GM19372 (cell line): ENCODE measurements at regions not wholly inside any gene's neighbourhood (a gene's known extent, or its start where the extent isn't known, plus 50 kb on each side); places are given as distances from the start of the nearest gene placed in this dataset.

Experiments
- ATAC-seq: cut with Tn5 transposase; IDR thresholded peaks from one replicate; pipeline ENCODE4 v1.9.1; 2021; ENCODE audit warnings: mild to moderate bottlenecking, low read depth, moderate library complexity; ENCODE audit not compliant: unreplicated experiment

- ATAC-seq: no peak
Measured at GRCh38 chr4:35315419-35315818, 928.9 kb downstream of the ARAP2 start.

- ATAC-seq: no peak
Measured at GRCh38 chr4:35325908-35326453, 918.3 kb downstream of the ARAP2 start.

DNA sequence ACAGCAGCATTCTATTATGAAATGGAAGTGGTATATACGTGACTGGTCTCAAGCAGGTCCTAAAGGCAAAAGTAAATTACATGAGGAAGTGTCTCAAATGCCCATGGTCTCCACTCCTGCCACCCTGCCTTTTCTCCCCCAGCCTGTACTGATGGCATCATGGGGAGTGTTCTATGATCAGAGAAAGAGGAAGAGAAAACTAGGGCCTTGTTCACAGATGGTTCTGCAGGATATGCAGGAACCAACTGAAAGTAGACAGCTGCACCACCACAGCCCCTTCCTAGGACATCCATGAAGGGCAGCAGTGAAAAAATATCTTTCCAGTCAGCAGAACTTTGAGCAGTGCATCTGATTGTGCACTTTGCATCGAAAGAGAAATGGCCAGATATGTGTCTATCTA lies 901.5 kb downstream of the ARAP2 start:
- ATAC-seq: no peak

DNA sequence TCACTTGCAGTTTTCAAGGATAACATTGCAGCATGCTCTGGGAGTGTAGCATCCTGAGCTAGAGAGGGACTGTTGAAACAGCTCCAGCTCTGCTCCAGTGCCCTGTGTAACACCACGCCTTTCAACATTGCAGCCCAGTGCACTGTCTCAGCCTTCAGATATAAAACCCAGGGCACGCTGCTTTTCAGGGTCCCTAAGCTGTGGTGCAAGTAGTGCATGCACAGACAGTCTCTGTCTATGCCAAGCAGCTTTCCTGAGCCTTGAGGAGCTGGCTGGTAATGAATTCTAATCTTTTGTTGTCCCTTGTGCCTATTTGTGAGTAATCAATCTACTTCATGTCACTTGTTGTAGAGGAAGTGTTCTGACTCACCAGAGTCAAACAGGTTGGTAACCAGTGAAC lies 897.0 kb downstream of the ARAP2 start:
- no peak for ATAC-seq

DNA sequence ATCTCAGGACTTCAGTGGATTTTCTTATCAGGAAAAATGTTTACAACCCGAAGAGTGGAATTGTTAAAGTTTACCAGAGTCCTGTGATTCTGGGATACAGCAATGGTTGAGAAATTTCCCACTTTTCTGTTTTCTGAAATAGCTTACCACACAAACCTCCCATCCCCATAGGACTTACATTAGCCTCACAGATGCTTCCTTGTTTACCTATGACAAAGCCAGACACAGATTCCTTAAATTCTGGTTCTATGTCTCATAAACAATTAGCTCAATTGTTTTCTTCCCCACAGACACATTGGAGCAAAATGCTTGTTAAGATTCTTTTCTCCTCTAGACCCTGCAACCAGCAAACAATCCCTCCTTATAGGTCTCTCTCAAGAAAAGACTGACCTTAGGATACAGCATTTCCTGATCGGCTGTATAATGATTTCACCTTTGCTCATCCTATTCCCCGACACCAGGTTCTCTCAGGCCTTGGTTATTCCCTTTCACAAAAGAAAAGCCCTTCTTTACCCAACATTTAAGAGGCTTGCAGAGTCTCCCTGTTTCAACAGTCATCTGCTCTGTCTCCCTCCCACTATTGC lies 886.2 kb downstream of the ARAP2 start:
- ATAC-seq: no peak

DNA sequence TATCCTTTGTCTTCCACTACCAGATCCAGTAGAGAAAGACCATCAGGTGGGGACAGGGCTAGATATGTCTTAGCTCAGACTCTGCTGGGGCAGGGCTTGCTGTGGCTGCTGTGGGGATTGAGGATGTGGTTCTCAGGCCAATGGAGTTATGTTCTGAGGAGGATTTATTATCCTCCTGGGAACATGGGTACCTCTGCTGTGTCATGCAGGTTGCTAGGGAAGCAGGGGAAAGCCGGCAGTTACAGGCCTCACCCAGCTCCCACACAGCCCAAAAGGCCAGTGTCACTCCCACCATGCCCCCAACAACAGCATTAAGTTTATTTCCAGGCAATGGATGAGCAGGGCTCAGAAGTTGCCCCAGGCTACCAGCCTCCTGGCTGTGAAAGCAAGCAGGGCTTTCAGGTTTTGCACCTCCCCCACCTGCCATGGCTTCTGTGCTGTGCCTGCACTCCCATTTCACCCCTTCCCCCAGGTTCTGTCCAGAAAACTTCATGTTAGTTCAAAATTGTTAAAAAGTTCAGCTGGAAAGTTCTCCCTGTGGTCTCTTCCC lies 879.9 kb downstream of the ARAP2 start:
- ATAC-seq: no peak

- ATAC-seq: no peak
Measured at GRCh38 chr4:35365186-35365585, 879.1 kb downstream of the ARAP2 start.

GRCh38 chr4:35399912-35400311 lies 844.4 kb downstream of the ARAP2 start:
- no peak for ATAC-seq

DNA sequence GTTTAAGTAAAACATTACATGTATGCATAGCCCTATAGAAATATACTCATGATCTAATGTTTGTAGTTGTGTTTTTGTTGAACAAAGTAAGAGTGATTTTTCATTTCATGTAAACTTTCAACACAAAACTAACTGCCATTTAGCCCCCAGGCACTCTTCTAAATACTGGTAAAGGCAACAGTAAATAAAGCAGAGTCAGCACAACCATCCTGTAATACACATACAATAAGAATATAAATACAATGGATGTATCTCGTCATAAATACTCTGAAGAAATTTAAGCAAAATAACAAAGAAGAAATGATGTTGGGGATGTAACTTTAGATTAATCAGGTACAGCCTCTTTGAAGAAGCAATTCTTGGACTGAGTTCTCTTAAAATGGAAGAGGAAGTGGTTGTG lies 821.2 kb downstream of the ARAP2 start:
- no peak for ATAC-seq

- ATAC-seq: no peak
Measured at GRCh38 chr4:35447474-35447873, 796.8 kb downstream of the ARAP2 start.

GRCh38 chr4:35459045-35459444 lies 785.3 kb downstream of the ARAP2 start:
- ATAC-seq: no peak

GRCh38 chr4:35461931-35462659 lies 782.2 kb downstream of the ARAP2 start:
- ATAC-seq: no peak

DNA sequence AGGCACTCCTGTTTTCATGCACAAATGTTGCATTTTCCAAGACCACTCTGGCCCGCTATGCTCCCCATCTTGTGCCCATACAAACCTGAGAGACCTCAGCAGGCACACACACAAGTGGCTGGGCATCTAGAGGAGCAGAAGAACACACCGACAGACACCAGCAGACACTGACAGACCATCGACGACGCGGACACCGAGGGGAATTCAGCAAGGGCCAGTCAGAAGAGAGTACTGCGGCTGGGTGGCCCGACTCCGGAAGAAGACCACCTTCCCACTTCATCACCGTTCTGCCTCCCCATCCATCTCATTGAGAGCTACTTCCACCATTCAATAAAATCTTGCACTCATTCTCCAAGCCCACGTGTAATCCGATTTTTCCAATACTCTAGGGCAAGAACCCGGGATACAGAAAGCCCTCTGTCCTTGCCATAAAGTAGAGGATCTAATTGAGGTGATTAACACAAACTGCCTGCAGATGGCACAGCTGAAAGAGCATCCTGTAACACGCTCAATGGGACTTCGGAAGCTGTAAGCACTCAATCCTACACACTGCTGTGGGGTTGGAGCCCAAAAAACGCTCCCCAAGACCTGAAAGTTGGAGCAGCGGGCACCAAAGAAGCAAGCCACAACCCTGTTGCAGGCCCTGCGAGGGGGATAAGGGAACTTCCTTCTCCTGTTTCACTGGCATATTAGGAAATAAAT lies 780.9 kb downstream of the ARAP2 start:
- ATAC-seq: no peak

GRCh38 chr4:35464964-35465528 lies 779.3 kb downstream of the ARAP2 start:
- no peak for ATAC-seq

DNA sequence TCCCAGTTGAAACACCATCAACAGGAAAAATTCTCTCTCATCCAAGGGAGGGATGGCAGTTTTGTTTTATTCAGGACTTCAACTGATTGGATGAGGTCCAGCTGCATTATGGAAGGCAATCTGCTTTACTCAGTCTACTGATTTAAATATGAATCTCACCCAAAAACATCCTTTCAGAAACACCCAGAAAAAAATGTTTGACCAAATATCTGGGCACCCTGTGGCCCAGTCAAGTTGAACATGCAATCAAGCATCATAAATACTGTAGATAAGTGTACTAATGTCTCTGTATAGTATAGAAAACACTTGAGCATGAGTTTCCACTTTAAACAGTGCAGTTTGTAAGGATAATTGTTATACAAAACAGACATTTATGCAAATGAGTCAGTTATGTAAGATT lies 753.2 kb downstream of the ARAP2 start:
- ATAC-seq: no peak

GRCh38 chr4:35493977-35494376 lies 750.3 kb downstream of the ARAP2 start:
- no peak for ATAC-seq

DNA sequence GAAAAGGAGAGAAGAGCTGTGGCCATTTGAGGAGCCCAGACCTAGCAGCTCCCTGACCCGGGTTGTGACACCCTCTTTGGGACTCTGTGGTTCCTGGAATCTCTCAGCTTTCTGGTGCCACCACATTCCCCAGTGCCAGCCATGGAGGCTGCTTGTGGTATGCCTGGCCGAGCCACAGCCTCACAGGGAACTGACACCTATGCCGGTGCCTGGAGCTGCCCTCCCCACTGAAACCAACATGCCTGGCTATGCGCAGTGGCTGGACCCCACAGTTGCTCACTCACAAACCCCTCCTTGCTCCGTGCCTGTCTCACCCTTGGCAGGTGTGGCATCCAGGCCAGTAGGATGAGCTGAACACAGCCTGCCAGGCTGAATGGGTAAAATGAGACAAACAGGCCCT lies 749.4 kb downstream of the ARAP2 start:
- no peak for ATAC-seq

DNA sequence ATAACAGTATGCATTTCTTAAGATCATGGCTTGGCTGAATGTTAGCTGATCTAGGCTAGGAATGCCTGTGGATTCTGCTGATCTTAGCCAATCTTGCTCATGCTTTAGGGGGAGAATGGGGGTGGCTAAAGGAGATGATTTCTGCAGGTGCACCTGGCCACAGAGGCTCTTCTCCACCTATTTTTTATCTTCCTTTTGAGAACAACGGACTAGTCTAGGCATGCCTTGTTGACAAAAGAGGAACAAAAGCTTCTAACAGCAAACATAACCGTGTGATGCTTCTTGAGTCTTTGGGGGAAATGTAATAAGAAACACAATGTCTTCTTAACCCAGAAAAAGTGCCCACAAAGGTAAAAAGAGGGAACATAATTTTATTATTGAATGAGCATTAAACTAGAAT lies 743.5 kb downstream of the ARAP2 start:
- no peak for ATAC-seq

GRCh38 chr4:35503435-35503834 lies 740.9 kb downstream of the ARAP2 start:
- no peak for ATAC-seq

DNA sequence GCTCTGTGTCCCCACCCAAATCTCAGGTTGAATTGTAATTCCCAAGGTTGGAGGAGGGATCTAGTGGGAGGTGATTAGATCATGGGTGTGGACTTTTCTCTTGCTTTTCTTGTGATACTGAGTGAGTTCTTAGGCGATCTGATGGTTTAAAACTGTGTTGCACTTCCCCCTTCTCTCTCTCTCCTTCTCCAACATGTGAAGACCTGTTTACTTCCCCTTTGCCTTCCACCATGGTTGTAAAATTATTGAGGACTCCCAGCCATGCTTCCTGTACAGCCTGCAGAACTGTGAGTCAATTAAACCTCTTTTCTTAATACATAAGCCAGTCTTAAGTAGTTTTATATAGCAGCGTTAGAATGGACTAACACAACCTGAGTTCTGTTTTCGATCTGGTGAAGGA lies 738.2 kb downstream of the ARAP2 start:
- ATAC-seq: no peak

GRCh38 chr4:35511851-35512250 lies 732.5 kb downstream of the ARAP2 start:
- ATAC-seq: no peak
